Neural cell (in vitro differentiated cells): ENCODE measurements at regions not wholly inside any gene's neighbourhood (a gene's known extent, or its start where the extent isn't known, plus 50 kb on each side); places are given as distances from the start of the nearest gene placed in this dataset.

Experiments
- H2AFZ ChIP-seq: fragments of 200-600, 300-800 bp; sonication (generic), shearing (Covaris generic); 2 replicates; pipeline ENCODE4 v1.6.0; 2014; ENCODE audit warnings: low read depth, mild to moderate bottlenecking, antibody characterized with exemption, low read length, moderate library complexity
- H3F3A ChIP-seq: fragments of 200-600 bp; shearing (Covaris generic); 2 replicates; pipeline ENCODE4 v1.6.1; 2016; ENCODE audit warnings: mild to moderate bottlenecking, moderate library complexity, mixed read lengths, antibody characterized with exemption, low read length; ENCODE audit not compliant: insufficient read depth, poor library complexity, severe bottlenecking
- H3K27ac ChIP-seq: fragments of 200-600, 300-800 bp; sonication (generic), shearing (Covaris generic); 2 replicates; pipeline ENCODE4 v1.5.1; 2014; ENCODE audit warnings: mild to moderate bottlenecking, low read length, moderate library complexity
- H3K27me3 ChIP-seq: fragments of 300-800, 200-600 bp; sonication (generic), shearing (Covaris generic); 2 replicates; pipeline ENCODE4 v1.6.0; 2014; ENCODE audit warnings: mild to moderate bottlenecking, low read depth, low read length, moderate library complexity; ENCODE audit not compliant: insufficient read depth
- H3K36me3 ChIP-seq: fragments of 300-800, 200-600 bp; sonication (generic), shearing (Covaris generic); 2 replicates; pipeline ENCODE4 v1.5.1; 2014; ENCODE audit warnings: mild to moderate bottlenecking, antibody characterized with exemption, low read length, moderate library complexity; ENCODE audit not compliant: insufficient read depth
- H3K4me2 ChIP-seq: fragments of 300-800, 200-600 bp; sonication (generic), shearing (Covaris generic); 2 replicates; pipeline ENCODE4 v1.6.0; 2014; ENCODE audit warnings: mild to moderate bottlenecking, low read length
- H3K4me3 ChIP-seq: fragments of 300-800, 200-600 bp; sonication (generic), shearing (Covaris generic); 2 replicates; pipeline ENCODE4 v1.5.1; 2014; ENCODE audit warnings: mild to moderate bottlenecking, low read length, moderate library complexity
- H3K79me2 ChIP-seq: fragments of 200-600 bp; shearing (Covaris generic); replicated peaks from 2 replicates; pipeline ENCODE4 v1.6.0; 2014; ENCODE audit warnings: mild to moderate bottlenecking, low read length, moderate library complexity; ENCODE audit not compliant: insufficient read depth
- H3K9ac ChIP-seq: fragments of 300-800, 200-600 bp; sonication (generic), shearing (Covaris generic); 2 replicates; pipeline ENCODE4 v1.6.1; 2016; ENCODE audit warnings: mild to moderate bottlenecking, low read length, mixed read lengths
- H3K9me2 ChIP-seq: fragments of 200-600 bp; shearing (Covaris generic); 2 replicates; pipeline ENCODE4 v1.6.1; 2016; ENCODE audit warnings: mild to moderate bottlenecking, low read length, mixed read lengths; ENCODE audit not compliant: insufficient read depth
- H3K9me3 ChIP-seq: fragments of 200-600, 300-800 bp; sonication (generic), shearing (Covaris generic); 2 replicates; pipeline ENCODE4 v1.6.1; 2016; ENCODE audit warnings: mild to moderate bottlenecking, mixed run types, low read length, moderate library complexity, mixed read lengths
- H4K20me1 ChIP-seq: fragments of 200-600 bp; shearing (Covaris generic); 2 replicates; pipeline ENCODE4 v1.6.1; 2016; ENCODE audit warnings: mild to moderate bottlenecking, mixed run types; ENCODE audit not compliant: insufficient read depth
- EP300 ChIP-seq: fragments of 450-650 bp; conservative IDR thresholded peaks from 2 replicates; pipeline ENCODE4 v1.6.1; 2014; ENCODE audit warnings: antibody characterized with exemption, mild to moderate bottlenecking, moderate library complexity; ENCODE audit not compliant: poor library complexity, severe bottlenecking
- EZH2 ChIP-seq: fragments of 200-600, 300-800 bp; shearing (Covaris generic), sonication (generic); IDR thresholded peaks from 2 replicates; pipeline ENCODE4 v1.6.1; 2014; ENCODE audit warnings: antibody characterized with exemption, low read length, borderline replicate concordance, mild to moderate bottlenecking; ENCODE audit not compliant: insufficient read depth, poor library complexity, severe bottlenecking
- MXI1 ChIP-seq: fragments of 450-650 bp; conservative IDR thresholded peaks from 2 replicates; pipeline ENCODE4 v1.6.1; 2014; ENCODE audit warnings: antibody characterized with exemption, mild to moderate bottlenecking; ENCODE audit not compliant: poor library complexity, severe bottlenecking
- POLR2AphosphoS5 ChIP-seq: IDR thresholded peaks from 2 replicates; pipeline ENCODE4 v1.6.1; 2012
- RAD21 ChIP-seq: fragments of 450-650 bp; conservative IDR thresholded peaks from 2 replicates; pipeline ENCODE4 v1.6.1; 2014; ENCODE audit warnings: antibody characterized with exemption, mild to moderate bottlenecking, moderate library complexity
- SMC3 ChIP-seq: fragments of 450-650 bp; conservative IDR thresholded peaks from 2 replicates; pipeline ENCODE4 v1.6.1; 2014; ENCODE audit warnings: antibody characterized with exemption, mild to moderate bottlenecking, moderate library complexity; ENCODE audit not compliant: poor library complexity
- TAF1 ChIP-seq: IDR thresholded peaks from 2 replicates; pipeline ENCODE4 v1.6.1; 2012; ENCODE audit warnings: low read depth
- TF ChIP-seq, protein P1 (sequence below): fragments of 450-650 bp; IDR thresholded peaks from 2 replicates; pipeline ENCODE4 v1.5.1; 2014; ENCODE audit warnings: antibody characterized with exemption, mild to moderate bottlenecking, moderate library complexity; ENCODE audit not compliant: poor library complexity, severe bottlenecking
- TF ChIP-seq, protein P2 (sequence below): IDR thresholded peaks from 2 replicates; pipeline ENCODE4 v1.6.1; 2012; ENCODE audit warnings: borderline replicate concordance

DNA sequence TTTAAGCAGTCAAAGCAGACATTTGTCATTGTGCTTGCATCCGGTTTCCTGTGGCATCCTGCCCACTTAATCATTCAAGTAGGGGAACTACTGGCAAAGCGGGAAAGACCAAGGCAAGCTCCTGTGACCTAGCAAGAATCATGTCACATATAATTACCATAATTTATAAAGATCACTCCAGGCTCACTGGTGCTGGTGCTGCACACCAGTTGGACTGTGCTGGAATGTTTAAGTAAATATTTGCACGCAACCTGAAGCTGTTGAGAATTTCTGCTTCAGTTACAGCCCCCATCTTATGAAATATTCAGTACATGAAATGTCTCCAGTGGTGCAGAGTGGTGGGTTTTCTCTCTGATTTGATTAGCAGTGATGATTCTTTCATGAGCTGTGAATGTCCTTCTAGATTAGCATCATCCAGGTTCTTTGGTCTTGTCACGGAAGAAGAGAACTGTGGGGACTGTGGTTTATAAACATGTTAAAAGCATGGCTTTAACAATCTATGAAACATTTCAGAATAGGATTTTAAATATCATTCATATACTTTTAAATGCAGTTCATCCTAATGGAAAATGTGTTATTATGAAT is 621.3 kb upstream of the EPHA6 start:
- H3K9me2 ChIP-seq, result no peaks in the 10 kb centered on the region
- no peaks in the 10 kb centered on the region for H3F3A ChIP-seq
- no peak overlapping the region for H3K4me3 ChIP-seq
- no peaks in the 10 kb centered on the region for H3K27me3 ChIP-seq
- no peaks in the 10 kb centered on the region for H3K36me3 ChIP-seq
- TF ChIP-seq POLR2AphosphoS5 (no peak), EP300 (no peak), TAF1 (no peak), SMC3 (no peak), MXI1 (no peak), EZH2 (no peak), RAD21 (no peak)
- TF ChIP-seq, protein P1, sequence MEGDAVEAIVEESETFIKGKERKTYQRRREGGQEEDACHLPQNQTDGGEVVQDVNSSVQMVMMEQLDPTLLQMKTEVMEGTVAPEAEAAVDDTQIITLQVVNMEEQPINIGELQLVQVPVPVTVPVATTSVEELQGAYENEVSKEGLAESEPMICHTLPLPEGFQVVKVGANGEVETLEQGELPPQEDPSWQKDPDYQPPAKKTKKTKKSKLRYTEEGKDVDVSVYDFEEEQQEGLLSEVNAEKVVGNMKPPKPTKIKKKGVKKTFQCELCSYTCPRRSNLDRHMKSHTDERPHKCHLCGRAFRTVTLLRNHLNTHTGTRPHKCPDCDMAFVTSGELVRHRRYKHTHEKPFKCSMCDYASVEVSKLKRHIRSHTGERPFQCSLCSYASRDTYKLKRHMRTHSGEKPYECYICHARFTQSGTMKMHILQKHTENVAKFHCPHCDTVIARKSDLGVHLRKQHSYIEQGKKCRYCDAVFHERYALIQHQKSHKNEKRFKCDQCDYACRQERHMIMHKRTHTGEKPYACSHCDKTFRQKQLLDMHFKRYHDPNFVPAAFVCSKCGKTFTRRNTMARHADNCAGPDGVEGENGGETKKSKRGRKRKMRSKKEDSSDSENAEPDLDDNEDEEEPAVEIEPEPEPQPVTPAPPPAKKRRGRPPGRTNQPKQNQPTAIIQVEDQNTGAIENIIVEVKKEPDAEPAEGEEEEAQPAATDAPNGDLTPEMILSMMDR, result no peak
- TF ChIP-seq, protein P2, sequence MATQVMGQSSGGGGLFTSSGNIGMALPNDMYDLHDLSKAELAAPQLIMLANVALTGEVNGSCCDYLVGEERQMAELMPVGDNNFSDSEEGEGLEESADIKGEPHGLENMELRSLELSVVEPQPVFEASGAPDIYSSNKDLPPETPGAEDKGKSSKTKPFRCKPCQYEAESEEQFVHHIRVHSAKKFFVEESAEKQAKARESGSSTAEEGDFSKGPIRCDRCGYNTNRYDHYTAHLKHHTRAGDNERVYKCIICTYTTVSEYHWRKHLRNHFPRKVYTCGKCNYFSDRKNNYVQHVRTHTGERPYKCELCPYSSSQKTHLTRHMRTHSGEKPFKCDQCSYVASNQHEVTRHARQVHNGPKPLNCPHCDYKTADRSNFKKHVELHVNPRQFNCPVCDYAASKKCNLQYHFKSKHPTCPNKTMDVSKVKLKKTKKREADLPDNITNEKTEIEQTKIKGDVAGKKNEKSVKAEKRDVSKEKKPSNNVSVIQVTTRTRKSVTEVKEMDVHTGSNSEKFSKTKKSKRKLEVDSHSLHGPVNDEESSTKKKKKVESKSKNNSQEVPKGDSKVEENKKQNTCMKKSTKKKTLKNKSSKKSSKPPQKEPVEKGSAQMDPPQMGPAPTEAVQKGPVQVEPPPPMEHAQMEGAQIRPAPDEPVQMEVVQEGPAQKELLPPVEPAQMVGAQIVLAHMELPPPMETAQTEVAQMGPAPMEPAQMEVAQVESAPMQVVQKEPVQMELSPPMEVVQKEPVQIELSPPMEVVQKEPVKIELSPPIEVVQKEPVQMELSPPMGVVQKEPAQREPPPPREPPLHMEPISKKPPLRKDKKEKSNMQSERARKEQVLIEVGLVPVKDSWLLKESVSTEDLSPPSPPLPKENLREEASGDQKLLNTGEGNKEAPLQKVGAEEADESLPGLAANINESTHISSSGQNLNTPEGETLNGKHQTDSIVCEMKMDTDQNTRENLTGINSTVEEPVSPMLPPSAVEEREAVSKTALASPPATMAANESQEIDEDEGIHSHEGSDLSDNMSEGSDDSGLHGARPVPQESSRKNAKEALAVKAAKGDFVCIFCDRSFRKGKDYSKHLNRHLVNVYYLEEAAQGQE, result no peak
- H3K4me2 ChIP-seq, result no peak overlapping the region
- H3K27ac ChIP-seq, result no peak overlapping the region
- no peaks in the 10 kb centered on the region for H3K79me2 ChIP-seq
- no peaks in the 10 kb centered on the region for H4K20me1 ChIP-seq
- no peak overlapping the region for H3K9ac ChIP-seq
- H2AFZ ChIP-seq, result no peak overlapping the region
- no peaks in the 10 kb centered on the region for H3K9me3 ChIP-seq

DNA sequence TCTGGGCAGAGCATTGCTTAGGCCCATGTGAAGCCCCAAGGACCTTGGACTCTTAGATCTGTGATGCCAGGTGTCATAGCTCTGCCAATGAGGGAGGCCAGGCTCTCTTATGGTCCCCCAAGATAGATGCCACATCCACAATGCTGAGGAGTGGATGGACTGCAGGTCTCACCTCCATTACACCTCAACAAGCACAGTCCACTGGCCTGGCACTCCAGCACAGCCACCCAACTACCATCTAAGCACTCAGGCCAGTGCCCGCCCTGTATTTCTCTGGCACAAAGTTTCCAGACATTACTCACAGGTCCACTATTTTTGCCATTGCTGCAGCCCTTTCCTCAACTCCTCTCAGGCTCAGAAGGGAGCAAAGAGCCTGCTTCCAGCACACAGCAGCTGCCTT is 613.5 kb upstream of the EPHA6 start:
- Histone ChIP-seq H4K20me1 (no peaks in the 10 kb centered on the region), H3K9me3 (no peaks in the 10 kb centered on the region)

More for the DNA sequence above, 613.5 kb upstream of the EPHA6 start:
- Histone ChIP-seq H3K4me3 (no peak overlapping the region), H3F3A (no peaks in the 10 kb centered on the region), H2AFZ (no peak overlapping the region), H3K79me2 (no peaks in the 10 kb centered on the region), H3K9me2 (no peaks in the 10 kb centered on the region), H3K36me3 (no peaks in the 10 kb centered on the region), H3K9ac (no peak overlapping the region), H3K27me3 (no peaks in the 10 kb centered on the region), H3K4me2 (no peak overlapping the region), H3K27ac (no peak overlapping the region)
- TF ChIP-seq, protein P2, result no peak
- TF ChIP-seq RAD21 (no peak), EZH2 (no peak), SMC3 (no peak), MXI1 (no peak), EP300 (no peak), TAF1 (no peak), POLR2AphosphoS5 (no peak)
- TF ChIP-seq, protein P1, result no peak
